ENCODE measurements at regions not wholly inside any gene's neighbourhood (a gene's known extent, or its start where the extent isn't known, plus 50 kb on each side); places are given as distances from the start of the nearest gene placed in this dataset.
"Not testable (repeated sequence)": the region's sequence is repeated elsewhere in the genome, so short reads cannot be mapped to it uniquely, and the experiment has no call there.

DNA sequence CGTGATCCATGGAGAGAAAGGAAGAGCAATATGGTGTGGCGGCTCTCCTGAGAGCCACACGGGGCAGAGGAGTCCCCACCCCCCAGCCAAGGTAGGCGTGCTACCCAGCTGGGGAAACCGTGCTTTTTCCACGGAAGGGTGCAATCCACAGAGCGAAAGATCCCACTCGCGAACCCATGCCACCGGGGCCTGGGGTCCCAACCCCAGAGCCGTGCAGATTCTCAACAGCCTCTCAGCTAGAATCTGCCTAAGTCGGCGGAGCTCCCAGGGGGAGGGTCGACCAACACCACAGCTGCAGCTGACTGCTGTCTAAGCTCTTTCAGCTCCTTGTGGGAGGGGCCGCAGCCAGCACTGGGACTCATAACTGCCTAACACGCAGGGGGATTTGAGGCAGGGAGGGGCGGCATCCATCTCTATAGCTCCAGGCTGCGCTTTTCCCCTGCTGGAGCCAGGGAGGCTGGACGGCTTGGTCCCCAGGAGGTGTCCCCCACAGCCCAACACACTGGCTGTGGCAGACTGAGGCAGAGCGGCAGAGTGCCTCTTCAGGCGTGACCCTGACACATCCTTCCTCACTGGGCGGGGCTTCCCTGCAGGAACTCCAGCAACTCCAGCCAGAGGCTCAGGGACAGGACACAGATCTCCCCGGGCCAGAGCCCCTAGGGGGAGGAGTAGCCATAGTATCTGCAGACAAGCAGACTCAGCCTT lies 107.6 kb upstream of the ZBTB20 start:
- no peak for DNase-seq

DNA sequence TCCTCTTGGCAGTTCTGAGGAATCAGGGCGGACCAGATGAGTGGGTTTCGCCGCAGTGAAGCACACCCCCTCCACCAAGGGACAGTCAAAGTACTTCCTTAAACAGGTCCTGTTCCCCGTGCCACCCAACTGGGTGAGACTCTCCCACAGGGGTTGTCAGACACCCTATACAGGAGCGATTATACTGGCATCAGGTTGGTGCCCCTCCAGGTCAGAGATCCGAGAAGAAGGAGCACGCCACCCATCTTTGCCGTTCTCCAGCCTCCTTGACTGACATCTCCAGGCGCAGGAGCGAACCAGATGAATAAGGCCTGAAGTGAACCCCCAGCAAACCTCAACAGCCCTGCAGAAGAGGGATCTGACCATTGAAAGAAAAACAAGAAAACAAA lies 108.1 kb upstream of the ZBTB20 start:
- DNase-seq = no peak

DNA sequence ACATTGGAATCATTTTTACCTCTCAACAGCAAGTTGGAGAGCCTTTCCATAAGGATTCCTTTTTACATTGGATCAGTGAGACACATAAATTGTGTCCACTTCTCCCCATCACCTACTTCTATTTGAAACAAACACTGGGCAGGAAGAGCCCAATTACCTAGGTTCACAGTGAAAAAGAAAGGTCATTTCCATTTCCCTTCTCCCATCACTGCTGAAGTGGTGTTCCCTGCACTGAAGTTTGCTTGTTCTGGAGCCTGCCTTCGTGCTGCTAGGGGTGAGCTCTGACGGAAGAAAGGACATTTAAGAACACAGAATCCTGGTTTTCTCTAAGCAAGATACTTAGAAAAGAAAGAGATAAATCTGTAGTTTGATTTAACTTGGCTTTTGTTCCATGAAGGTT lies 123.8 kb upstream of the ZBTB20 start:
- DNase-seq = no peak

DNA sequence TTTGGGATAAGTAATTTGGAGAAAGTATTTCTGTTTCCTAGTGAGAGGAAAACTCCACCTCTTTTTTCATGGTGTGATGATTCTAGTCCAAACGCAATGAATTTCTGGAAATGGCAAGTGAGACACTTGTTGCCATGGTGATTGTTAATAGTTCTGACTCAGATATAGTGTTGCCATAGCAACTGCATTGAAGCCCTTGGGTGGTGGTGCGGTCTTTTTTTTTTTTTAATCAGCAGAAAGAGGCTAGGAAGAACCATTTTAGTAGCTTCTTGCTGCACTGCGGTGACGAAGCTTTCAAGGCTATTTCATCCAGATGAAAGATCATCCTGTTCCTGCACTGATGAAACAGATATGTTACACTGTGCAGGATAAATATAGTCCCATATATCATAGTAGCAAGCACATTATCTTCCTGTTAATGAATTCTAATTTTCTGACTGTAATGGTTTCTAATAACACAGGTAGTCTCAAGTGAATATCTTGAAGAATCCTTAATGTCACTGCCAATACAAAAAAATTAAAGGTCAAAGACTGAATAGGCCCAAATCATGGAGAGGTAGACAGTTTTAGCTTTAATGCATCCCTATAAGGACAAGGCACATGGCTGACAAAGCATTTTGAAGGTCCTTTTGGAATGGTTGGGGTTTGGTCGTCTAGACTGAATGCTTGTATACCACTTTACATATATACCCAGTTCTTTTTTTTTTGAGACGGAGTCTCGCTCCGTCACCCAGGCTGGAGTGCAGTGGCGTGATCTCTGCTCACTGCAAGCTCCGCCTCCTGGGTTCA lies 125.1 kb upstream of the ZBTB20 start:
- DNase-seq = no peak

DNA sequence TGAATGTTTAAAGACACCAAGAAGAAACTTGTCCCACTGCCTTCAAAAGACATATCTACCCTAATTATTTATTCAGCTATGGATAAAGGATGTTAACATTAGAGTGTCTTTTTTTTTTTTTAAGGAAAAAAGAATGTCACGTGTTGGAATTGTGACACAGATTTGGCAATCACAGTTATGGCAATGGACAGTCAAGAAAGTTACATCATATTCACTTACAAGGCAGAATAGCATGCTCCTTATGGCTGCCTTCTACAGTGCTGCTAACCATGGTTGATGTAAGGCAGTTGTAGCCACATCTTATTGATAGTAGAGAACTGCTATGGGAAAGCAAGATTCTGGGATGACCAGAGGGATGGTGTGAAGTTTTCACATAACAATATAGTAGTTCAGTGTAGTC lies 128.8 kb upstream of the ZBTB20 start:
- no peak for DNase-seq

DNA sequence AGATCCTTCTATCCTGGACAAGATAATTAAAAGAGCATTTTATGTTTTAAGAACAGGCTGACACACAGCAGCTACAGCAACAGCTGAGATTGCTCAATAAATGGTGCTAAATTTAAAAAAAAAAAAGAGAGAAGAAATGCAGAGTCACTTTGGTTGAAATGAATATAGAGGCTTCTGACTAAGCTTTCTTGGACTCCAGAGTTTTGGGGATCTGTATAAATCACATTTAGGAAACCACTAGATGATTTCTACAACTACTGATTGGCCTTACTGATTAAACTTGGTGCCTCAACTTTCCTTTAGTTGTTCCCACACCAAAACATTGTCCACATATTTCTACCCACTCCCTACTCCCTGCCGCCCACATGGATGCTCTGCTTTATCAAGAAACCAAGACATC lies 132.9 kb upstream of the ZBTB20 start:
- no peak for DNase-seq

DNA sequence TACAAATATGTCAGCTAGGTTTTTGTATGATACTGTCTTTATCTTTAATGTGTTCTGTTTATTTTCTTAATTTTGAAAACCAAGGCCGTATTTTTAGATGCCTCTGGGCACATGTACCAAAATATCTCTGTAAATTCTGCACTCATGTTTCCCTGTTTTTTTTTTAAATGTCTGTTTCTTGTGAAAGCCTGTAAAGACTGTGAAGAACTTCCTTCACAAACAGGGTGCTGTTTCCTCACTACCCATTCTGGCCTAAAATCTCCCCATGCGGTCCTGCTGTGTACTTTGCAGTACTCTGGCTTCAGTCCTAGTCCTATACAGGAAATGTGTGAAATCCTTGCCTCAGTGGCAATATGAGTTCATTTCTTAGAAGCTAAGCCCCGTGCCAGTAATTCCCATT lies 133.4 kb upstream of the ZBTB20 start:
- no peak for DNase-seq

DNA sequence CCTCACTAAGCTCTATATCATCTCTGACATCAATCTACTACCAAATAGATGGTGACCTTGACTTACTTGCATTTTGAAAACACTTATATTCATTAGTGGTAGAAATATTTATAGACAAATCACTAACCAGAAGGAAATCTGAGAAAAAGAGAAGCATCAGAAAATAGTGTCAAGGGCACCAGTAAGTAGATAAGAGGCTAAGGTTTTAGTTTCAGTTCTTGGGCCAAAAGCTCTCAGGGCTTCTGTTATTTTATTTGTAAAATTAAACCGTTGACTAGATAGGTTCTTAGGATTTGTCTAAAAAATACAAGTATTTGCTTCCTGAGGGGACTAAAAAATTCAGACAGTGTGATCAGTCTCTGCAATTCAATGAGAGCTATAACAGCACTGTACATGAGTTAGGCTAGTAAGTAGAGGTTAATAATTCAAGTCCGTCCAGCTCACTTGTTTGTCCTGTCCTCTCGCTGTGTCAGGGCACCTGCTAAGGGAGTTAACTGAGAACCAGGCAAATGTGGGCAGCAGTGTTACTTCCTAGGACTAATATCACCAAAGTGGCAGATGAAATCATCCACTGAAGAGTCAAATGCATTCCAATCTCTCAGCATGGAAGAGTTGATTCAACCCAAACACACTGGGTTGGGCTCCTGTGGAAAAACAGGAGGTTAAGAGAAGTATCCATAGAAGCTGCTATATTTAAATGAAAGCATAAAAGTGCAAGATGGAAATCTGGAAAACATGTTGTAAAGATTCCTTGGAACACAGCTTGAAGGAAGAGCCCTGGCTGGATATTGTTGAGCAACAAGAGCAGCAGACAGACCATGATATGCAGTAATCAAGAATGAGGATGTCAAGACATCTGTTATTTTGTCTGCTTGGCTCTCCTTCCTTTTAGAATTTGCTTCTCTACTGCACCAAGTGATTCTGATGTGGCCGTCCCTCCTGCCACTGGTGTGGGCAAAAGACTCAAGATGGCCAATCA lies 134.9 kb upstream of the ZBTB20 start:
- DNase-seq = no peak

DNA sequence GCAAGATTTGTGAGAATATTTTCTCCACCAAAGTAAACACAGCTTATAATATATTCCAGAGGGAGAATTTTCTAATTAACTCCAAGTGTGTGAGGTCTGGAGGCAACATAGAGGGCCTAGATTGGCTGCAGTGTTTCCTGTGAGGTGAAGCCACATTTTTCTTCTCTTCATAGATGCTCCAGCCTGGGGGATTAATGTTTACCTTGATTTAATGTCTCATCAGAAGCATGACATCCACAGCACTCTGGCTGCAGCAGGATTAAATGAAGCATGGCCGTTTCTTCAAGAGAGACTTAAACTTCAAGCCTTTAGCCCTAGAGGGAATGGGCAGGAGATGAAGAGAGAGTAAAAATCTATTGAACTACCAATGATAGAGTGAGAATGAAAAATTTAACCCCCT lies 137.9 kb upstream of the ZBTB20 start:
- no peak for DNase-seq

DNA sequence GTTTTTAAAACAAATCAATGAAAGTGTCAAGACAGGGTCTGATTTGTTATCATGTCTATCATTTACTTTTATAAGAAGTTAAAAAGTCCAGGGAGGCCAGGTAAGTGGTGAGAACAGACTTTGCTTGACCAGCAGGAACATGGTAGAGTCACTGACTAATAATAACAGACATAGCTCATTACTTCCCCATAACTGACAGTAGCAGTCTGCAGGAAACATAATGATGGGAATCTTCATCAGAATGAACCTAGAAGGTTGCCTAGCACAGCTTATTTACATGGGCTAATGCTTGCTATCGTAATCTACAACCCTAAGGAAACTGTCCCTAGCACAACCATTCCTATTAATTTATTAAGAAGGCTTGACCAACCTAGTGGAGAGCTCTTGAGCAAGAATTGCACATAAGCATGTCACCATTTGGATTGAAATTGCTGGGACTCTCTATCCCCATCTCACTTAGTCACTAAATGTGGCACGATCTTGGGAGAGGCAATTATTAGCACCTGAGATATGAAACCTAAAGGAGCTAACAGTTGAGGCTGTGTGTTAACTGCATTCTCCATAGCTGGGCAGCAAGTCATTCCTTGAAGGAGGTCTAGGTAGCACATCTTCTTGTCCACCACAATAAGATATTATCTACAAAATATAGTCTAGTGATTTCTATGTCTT lies 139.6 kb upstream of the ZBTB20 start:
- DNase-seq = no peak

DNA sequence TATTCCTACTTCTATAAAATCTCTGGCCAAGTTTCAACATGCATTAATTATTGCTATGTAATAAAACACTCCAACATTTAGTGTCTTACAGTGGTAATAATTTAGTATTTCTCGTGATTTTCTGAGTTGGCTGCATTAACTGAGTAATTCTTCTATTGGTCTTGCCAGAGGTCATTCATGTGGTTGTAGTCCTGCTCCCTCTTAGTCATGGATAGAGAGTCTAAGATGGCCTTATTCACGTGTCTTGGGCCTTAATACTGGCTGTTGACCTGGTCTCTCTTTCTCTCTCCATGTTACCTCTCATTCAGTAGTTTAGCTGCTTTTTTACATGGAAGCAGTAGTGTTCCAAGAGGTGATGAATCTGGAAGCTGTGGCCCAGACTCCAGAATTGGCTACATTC lies 140.1 kb upstream of the ZBTB20 start:
- no peak for DNase-seq

DNA sequence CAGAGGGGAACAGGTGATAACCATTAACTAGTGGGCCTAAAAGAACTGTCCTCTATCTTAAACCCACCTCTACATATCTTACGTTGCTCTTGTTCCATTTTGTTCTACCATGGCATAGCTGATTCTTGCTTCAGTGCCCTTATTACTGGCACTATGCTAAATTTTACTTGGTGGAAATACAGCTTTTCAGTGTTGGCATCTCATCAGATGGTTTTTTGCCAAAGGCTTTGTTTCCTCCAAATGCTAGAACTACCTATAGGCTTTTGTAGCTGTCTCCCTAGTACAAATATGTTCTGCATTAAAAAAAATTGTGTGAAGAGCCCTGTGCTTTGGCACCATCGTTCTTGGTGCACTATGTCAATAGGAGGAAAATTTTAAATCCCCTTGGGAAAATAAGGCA lies 145.0 kb upstream of the ZBTB20 start:
- no peak for DNase-seq

DNA sequence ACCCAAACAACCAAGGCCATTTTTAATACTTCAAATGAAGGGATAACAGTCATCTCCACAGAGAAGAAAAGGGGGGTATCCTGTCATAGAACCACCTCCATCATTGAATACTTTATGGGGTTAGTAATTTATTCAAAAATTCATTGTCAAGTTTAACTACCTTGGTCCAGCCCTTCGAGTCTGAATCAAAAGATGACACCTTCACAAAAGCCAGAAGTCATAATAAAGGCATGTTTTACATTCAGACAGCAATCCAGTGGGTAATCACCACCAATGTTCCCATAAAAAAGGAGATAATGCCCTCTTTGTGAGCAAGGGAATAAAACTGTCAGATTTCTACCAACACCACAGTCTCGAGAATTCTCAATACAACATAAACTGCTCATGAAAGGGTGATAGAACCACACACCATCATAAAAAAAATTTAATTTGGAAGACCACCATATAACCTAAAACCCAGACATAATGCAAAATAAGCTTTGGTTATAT lies 145.6 kb upstream of the ZBTB20 start:
- DNase-seq = no peak

DNA sequence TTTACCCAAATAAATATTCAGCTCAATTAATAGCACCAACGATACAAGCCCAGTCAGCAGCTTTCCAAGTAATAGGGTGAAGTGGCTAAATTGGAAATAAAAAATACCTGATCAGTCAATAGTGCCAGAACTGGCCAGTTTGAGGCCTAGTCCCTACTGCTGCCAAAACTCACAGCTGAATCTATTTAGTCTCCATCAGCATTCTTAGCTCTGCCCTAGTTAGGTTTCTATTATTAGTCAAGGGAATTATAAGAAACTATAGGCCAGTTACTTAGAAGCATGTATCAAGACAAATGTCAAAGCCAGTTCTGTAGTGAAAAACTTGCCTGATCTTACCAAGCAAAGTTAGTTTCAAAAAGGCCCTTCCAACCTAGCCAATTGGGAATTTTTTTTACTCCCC lies 146.2 kb upstream of the ZBTB20 start:
- DNase-seq = no peak

DNA sequence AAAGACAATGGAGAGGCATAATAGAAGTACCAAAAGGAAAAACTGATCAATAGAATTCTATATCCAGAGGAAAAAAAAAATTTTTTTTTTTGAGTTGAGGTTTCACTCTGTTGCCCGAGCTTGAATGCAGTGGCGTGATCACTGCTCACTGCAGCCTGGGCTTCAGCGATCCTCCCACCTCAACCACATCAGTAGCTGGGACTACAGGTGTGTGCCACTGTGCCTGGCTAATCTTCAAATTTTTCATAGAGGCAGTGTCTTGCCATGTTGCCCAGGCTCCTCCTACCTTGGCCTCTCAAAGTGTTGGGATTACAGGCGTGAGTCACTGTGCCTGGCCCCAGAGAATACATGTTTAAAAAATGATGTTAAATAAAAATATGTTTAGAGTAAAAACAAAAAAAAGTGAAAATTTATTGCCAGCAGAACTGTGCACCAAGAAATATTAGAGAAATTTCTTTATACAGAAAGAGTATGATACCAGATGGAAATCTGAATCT lies 154.3 kb upstream of the ZBTB20 start:
- no peak for DNase-seq

DNA sequence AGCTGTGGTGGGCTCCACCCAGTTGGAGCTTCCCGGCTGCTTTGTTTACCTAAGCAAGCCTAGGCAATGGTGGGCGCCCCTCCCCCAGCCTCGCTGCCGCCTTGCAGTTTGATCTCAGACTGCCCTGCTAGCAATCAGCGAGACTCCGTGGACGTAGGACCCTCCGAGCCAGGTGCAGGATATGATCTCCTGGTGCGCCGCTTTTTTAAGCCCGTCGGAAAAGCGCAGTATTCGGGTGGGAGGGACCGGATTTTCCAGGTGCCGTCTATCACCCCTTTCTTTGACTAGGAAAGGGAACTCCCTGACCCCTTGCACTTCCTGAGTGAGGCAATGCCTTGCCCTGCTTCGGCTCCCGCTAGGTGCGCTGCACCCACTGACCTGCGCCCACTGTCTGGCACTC lies 170.9 kb upstream of the ZBTB20 start:
- DNase-seq = not testable (repeated sequence)

DNA sequence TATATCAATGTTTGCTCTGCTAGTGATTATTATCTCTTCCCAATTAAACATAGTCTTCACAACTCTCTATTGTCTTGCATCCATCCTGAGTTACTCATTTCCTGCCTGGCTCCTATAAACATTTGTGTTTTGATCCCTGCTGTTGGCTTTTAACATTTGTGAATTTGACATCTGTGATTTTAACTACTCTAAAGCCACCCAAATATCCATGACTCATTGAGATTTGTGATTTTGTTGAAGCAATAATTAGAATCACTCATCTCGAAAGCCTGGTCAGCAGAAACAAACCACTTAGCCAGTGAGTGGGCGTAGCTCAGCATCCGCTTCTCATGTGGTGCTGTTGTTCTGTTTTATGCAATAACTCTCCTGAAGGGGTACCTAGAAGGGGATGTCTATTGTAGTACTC lies 174.3 kb upstream of the ZBTB20 start:
- no peak for DNase-seq

DNA sequence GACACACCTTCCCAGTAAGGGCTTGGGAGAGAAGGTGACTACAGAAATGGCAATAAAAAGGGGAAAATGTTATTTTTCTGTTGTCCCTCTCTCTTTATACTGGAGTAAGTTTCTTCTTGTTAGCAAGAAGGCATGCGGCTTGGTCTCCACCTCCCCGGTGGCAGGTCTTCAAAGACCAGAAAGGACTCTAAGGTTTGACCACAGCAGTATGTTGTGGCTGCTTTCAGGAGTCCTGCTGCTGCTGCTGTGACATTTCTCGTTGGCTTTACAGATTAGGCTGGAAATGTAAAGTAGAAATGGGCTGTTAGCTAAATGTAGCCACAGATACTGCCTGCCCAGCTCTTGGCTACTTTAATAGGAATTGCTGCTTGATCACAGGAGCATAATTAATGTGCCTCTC lies 175.8 kb upstream of the ZBTB20 start:
- DNase-seq = no peak

DNA sequence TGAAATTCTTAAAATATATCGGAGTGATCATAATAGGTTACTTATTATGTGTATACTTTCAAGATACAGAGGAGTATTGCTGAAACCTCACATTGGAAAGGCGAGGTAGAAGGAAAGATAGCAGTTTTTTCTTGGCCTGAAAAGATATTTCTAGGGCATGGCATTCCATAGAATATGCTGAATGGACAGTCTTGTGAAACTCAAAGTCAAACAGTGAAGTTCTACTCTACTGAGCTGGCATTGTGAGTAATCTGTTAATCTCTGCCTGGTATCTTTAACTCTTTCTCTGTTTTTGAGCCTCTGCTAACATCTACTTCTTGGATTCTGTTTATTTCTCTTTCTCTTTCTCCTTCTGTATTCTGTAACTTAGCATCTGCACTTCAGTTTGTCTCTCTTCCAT lies 176.3 kb upstream of the ZBTB20 start:
- no peak for DNase-seq

DNA sequence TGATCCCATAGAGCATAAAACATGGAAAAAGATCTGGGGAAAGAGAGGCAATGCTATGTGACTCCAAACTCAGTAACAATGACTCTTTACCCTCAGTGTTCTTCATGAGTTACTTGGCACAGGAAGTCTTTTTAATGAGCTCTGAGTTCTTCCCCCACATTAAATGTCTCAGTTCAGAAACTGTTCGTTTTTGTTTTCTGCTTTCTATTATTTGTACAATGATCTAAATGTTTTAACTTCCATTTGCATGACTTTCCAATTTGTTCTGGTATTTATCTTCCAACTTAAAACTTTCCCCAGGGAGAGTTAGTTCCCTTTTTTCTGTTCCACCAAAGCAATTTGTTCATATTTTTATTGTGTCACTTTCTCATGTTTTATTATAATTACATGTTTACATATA lies 177.0 kb upstream of the ZBTB20 start:
- DNase-seq = no peak

DNA sequence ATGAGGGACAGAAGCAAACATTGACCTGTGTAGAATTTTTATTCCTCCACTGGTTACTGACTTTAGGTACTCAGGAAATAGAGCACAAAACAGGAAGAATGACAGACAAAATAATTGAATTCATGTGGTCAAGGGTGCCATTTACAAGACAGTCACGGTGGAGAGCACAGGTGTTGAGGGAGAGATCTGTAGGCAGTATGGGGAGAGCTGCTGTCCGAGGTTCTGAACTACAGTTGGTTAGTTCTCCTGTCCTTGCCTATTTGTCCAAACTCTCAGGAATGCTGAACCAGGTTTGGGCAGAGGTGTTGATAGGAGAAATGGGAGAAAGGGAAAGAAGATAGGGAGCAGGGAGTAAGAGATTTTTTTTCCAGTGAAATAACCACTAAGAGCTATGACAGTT lies 178.5 kb upstream of the ZBTB20 start:
- no peak for DNase-seq

DNA sequence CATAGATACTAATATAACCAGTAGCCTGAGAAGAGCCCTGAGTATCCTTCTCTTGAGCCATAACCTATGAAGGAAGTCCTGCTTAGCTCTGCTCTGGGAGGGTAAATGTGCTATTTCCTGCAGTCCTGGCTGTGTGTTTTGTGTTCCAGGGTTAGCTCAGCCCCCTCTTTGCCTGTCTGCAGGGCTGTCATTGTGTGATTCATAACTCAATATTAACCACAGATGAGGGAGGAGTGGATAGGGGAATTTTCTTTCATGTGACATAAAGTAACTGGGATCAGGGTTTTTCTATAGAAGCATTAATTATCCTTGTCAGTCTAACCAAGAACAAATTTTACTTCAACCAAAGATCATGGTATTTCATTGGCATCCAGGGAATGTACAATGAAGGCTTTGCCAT lies 183.3 kb upstream of the ZBTB20 start:
- DNase-seq = no peak

DNA sequence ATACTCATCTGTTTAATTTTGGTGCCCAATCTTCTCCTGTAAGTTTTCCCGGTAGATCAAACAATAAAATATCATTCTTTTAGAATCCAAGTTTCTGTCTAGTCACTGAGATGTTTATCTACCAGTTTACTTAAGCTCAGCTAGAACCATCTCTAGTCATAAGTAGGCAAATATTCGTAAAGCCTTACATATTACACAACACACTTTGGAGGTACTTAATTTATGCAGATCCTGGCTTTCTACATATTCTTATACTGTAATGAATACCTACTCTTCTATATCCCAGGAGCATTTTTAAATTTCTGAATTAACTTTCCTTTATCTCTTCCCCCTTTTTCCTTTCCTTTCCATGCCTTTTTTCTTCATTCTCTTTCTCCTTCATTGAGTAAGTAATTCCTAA lies 185.9 kb upstream of the ZBTB20 start:
- DNase-seq = no peak
